GM19023 (cell line): ENCODE measurements at regions not wholly inside any gene's neighbourhood (a gene's known extent, or its start where the extent isn't known, plus 50 kb on each side); places are given as distances from the start of the nearest gene placed in this dataset.
"Not testable (repeated sequence)": the region's sequence is repeated elsewhere in the genome, so short reads cannot be mapped to it uniquely, and the experiment has no call there.

Experiments
- ATAC-seq: cut with Tn5 transposase; IDR thresholded peaks from one replicate; pipeline ENCODE4 v1.9.1; 2021; ENCODE audit warnings: mild to moderate bottlenecking, moderate library complexity; ENCODE audit not compliant: unreplicated experiment

DNA sequence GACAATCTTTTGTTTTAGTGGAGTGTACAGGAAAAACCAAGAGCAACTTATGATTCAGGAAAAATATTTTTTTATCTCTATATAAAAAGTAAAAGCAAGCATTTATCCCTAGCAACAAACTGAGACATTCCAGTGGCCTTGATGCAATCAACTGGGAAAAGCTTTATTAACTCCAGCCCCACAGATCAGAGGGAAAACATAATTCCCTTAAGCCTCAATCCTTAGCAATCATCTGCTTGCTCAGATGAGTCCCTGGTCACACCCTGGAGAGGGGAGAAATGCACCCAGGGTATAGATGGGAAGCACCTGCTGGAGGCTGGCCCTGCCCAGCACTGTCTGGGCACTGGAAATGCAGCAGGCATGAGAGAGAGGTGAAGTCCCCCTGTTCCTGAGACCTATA lies 636.6 kb downstream of the TNS3 start:
- ATAC-seq, result no peak

DNA sequence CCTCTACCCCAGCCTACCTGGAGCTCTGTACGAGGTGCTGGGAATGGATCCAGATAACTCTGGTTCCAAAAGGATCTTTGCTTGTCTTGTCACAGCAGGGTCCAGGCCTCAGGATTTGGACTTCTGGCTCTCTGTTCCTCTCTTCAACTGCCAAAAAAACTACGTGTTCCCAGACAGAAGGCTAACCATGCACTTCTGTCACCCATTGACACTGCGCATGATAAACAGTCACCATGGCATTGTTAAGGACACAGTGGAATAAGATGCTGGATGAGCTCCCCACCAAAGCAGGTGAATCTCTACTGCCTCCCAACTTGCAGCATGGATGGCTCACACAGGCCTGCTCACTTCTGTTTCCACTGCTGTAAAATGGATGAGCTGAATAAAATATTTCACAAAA lies 637.9 kb downstream of the TNS3 start:
- ATAC-seq, result no peak

DNA sequence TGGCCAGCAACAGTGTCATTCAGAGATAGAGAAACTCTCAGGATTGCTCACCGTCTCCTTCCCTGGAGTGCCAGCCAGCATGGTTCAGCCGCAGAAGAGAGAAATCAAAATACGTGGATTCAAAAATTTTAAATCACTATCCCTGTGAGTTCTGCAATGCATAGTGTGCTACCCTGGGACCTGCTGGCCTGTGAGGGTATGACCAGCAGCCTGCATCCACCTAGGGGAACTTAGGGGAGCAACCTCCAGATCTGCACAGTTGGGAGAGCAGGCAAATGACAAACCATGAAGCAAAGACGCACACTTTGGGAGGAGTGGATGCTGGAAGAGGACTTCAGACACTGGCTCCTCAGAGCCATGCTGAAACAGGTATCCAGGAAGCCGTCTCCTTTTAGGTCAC lies 639.3 kb downstream of the TNS3 start:
- no peak for ATAC-seq

DNA sequence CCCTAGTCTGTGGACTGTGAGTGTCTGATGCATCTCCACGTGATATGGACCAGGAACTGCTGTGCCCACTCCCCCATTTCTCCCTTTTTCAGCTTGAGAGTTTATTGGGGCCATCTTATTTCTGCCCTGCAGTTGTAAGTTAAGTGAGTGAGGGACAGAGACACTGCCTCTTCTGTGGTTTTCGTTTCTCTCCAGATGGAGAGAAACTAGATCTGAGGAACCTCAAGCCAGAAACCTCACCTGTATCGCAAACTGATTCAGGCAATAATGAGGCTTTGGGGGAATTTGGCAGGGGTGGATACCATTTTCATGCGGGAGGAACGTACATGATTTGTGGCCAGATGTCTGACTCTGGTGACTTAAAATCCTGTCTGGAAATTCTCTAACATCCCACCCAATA lies 641.7 kb downstream of the TNS3 start:
- ATAC-seq, result no peak

DNA sequence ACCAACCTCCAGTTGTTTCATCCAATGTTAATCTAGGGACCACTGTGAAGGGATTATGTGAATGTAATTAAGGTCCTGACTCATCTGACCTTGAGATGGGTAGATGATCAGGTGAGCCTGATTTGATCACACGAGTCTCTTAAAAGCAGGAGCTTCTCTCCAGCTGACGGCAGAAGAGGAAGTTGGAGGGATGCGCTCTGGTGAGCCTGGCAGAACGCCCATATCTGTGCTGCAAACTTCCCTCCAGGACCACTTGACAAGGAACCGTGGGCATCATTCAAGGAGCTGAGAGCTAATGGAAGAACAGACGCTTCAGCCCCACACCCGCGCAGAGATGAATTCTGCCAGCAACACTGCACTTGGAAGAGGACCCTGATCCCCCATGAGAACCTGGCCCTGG lies 642.4 kb downstream of the TNS3 start:
- ATAC-seq, result no peak

DNA sequence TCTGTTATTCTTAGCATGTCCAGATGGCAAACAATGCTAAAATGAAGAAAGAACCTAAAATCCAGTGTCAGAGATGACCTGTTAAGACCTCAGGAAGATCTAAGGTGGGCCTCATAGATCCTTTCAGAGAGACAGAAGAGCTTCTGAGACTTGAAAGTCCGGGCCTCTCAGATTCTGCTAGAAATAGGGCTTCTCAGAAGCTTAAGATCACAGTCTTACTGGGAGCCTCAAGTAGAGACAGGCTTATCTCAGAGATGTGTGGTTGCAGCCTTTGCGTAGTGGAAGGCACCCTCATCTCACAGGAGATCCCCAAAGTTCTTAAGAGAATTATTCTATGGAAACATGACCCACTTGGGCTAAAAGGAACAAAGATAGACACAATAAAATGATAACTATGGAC lies 642.8 kb downstream of the TNS3 start:
- no peak for ATAC-seq

DNA sequence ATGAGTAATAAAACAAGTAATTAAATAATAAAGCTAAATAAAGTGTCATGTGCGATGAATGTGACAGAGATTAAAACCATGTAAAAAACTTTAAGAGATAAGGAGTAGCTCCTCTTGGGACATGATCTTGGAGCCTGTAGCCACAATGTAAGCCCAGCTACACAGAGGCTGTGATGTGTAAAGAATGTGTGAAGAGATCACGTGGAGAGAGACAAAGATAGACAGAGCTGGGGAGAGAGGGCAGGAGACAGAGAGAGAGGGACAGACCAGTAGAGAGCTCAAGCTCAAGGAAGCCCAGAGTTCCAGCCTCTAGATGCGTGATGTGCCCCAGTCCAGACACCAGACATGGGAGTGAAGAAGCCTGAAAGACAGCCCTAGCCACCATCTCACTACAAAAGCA lies 644.1 kb downstream of the TNS3 start:
- ATAC-seq, result no peak

DNA sequence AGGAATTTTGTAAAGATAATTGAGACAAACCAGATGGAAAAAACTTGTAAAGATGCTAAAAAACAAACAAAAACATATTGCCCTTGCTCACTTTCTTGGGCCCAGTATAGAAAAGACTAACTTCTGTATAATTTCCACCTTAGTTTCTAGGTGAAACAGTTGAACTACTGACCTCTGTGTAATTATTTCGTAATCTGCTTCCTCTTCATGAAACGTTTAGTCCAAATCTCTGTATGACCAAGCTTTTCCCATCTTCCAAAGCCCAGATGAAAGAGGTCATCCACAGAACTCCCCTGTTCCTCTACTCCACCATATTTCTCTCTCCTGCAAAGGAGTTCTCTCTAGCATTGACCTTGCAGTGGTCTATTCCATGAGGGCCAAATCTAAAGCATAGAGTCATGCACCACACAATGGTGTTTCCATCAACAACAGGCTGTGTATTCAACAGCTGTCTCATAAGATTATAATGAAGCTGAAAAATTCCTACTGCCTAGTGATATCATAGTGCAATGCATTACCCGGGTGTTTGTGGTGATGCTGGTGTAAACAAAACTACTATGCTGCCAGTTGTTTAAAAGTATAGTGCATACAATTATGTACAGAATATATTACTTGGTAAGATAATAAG lies 647.6 kb downstream of the TNS3 start:
- no peak for ATAC-seq

DNA sequence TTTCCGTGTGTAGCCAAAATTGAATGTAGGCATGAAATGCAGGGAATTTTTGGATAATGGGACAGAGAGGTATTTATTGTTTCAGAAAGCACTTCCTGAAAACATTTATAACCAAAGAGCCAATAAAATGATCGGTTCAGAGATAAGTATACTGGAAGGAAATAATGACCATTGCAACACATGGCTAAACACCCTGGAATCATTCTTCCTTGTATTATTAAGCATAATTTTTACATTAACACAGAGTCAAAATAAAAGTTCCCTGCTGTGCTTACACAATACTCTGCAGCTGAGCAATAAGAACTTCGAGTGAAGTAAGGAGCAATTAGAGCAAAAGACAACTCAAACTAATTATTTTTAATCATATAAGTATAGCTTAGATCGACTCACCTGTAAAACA lies 648.3 kb downstream of the TNS3 start:
- no peak for ATAC-seq

DNA sequence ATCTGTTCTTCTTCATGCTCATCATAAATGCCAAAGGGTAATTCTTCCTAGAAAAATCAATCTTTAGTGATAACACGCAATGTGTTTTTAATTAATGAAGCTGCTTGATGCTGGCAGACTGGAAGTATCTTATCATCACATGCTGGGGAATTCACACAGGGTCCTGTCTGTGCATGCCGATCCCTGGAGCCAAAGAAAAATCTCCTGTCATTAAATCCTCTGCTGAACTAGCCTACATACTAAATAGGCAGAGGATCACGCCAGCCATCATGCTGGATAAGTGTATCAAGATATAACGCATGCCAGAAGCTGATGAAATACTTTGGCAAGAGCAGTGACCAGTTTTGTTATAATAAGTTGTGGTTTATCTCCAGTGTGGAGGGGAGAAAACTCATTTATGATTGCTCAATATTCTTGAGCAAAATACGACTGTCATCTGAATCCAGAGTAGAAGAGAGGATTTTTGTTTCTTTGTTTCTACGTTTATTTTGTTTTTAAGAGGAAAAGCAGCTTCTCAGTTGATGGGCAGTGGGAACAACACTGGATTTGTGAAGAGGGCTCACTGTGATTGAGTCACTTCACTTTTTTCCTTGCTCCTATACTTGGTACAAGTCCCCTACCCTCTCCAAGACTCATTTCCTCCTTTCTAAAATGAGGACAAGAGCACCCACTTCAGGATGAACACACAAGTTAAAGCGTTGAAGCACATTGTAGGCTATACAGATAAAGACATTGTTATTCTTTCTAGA lies 649.1 kb downstream of the TNS3 start:
- ATAC-seq, result no peak

DNA sequence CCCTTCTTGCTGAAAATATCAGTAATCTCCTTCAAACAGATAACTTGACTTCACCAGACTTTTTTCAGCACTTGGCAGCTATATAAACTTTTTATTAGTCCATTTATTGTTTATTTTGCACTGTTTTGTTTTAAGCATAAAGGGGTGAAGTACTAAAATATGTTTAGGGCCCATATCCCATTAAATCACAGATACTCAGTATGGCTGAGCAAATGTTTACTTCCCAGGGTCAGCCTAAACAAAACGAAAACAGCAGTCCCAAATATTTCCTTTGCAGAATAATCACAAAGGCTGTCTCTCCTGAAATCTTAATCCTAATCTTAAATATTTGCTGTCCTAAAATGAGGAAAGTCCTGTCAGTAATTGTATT lies 649.6 kb downstream of the TNS3 start:
- no peak for ATAC-seq

DNA sequence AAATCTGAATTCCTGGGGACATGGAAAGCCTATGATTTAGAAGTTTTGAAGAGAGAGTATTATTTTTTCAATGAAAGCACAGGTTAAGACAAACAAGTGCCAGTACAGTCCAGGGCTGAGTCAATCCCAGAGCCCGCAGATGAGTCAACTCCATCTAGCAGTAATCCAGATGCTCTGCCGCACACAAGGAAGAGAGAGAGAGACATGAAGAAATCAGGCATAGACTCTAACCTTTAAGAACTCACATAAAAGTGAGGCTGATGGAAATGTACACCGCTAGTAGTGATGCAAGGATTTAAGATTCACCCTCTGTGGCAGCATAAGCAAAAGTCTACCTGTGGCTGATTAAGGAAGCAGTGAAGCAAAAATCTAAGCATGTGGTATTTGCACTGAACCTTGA lies 651.5 kb downstream of the TNS3 start:
- no peak for ATAC-seq

DNA sequence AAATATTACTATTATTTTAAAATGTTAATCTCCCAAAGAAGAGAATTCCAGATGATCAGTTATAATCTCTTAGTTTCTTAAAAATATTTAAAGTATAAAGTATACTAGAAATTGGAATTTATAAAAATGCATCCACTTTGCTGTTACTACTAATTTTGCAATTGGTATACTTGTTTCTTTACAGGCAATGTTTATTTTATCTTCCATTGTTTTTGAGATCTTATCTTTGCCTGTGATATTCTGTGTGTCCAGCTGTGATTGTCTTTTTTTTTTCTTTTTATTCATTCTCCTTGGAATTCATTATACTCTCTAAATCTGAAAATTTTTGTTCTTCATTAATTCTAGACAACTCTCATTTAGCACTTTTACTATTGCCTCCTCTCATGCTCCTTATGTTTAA lies 652.6 kb downstream of the TNS3 start:
- no peak for ATAC-seq

DNA sequence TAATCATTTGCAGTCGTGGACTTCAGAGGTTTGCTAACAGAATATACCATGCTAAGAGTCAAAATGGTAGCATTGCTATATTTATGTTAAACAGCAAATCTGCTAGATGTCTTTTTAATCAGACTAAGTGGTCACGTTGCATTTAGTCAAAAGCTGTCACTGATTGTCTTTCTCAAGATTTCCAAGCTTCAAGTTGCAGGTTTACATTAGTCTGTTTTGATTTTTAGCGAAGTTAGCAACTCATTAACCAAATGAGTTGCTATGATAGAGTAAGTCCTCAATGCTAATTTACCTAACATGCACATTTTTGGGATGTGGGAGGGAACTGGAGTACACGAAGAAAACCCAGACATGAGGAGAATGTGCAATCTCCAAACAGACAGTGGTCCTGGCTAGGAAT lies 653.2 kb downstream of the TNS3 start:
- ATAC-seq, result no peak

DNA sequence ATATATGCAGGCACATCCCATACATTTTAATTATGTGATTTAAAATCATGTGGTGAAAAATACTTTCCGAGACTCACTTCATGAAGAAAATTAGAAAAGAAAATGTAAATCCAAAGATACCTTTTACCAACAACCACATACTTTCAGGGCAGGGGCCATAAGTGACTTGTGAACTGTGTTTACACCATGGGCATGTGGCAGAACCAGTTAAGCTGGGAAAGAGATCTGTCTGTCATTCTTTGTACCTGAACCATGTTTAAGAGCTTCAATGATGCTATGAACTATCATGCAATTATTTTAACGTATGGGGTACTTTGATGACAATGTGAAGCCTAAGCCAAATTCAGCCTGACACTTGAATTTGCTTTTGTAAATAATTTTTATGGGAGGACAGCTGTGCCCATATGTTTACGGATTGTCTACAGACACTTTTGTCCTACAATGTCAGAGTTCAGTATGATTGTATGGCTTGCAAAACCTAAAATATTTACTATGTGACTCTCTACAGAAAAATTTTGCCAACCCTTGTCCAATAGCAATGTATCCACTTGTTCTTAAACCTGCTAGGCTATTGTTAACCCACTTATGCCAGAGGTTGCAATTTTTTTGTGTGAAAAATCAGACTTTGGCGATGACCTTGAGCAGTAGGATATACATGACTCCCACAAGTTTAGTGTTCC lies 654.6 kb downstream of the TNS3 start:
- ATAC-seq, result no peak

DNA sequence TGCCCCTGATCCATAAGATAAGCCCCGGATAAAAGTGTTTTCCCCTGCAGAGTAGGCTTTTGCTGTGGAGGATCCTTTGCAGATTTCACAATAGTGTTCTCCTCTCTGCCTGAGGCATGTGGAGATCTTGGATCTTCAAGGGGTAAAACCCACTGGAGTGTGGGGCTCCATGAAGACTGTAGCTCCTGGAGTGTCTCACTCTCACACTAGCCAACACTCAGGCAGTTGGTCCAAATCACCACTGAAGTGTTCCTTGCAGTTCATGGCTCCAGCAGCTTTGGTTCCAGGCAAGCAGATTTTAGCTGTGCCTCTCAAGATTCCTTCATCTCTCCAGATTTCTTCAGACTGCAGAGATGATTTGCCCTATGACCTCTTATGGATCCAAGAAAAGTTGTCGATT lies 665.3 kb downstream of the TNS3 start:
- no peak for ATAC-seq

DNA sequence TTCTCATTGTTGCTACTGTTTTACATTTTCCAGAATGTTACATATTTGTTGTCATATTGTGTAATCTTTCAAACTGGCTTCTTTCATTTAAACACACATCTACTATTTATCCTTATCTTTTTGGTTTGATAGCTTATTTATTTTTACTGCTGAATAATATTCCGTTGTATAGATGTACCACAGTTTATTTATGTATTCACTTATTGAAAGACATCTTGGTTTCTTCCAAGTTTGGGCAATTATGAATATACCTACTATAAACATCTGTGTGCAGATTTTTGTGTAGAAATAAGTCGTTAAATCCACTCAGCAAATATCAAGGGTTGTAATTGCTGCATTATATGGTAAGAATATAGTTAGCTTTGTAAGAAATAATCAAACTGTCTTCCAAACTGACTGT lies 669.2 kb downstream of the TNS3 start:
- no peak for ATAC-seq

DNA sequence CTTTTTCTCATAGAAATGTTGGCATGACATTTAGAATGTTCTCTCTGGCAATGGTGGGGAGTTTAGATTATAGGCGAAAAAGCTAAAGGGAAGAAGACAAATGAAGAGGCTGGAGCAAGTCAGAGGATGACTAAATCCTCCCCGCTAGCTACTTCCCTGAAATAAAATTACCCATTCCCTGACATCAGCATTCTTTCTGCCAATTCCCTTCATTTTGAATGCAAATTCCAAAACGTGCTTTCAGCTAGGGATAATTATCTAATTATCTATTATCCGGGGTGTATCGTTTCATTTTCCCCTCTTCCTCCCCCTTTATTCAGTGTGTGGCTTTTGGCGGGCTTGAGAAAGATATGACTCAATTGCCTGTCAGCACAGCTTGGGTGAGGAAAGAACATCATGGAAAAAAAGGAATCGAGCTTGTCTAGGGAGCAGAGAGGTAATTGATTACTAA lies 672.3 kb downstream of the TNS3 start:
- ATAC-seq, result no peak

DNA sequence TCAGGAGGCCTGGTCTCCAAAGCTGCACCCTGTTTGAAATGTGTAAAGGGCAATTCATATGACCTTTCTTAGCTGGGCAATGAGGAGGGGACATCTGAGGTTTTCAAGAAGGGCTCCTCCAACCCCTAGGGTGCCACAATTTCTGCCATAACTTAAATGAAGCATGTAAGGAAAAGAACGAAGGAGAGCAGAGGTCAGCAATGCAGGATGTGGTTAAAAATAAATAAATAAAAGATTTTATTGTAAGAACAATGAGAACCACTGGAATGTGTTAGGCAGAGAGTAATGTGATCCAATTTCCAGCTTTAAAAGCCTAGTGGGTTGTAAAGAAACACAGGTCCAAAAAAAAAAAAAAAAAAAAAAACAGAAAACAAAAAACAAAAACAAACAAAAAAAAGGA lies 673.1 kb downstream of the TNS3 start:
- no peak for ATAC-seq

DNA sequence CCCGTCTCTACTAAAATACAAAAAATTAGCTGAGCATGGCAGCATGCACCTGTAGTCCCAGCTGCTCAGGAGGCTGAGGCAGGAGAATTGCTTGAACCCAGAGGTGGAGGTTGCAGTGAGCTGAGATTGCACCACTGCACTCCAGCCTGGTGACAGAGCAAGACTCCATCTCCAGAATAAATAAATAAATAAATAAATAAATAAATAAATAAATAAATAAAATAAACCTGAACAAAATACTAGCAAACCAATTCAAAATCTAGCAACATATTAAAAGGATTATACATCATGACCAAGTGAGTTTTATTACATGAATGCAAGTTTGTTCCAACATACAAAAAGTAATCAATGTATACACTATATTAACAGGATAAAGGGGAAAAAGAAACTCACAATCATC lies 677.4 kb downstream of the TNS3 start:
- not testable (repeated sequence) for ATAC-seq

DNA sequence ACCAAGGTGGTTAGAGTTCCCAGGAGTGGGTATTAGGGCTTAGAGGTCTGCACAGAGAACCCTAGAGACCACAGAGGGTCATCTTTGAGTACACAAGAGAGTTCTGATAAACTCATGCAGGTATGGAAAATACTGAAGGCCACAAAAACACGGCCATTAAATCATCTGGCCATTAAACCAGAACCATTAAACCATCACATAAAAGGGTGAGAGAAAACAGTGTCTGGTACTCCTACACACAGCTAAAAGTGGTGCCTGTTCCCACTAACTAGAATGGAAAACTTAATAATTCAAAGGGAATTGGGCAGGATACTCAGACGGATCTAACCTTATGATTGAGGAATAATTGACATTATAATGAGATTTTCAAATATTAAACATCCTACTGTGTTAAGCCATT lies 679.4 kb downstream of the TNS3 start:
- no peak for ATAC-seq
